H1 (cell line): ENCODE measurements at regions not wholly inside any gene's neighbourhood (a gene's known extent, or its start where the extent isn't known, plus 50 kb on each side); places are given as distances from the start of the nearest gene placed in this dataset.

ENCODE experiments used
- CTCF ChIA-PET: fragments of 300-600 bp; sonication (Branson Sonifier 250); formaldehyde crosslinking; loops from one replicate; lab custom pipeline; 2021; ENCODE audit not compliant: partially characterized antibody; lab: Charles Lee
- POLR2A ChIA-PET: fragments of 300-600 bp; sonication (Branson Sonifier 250); formaldehyde crosslinking; loops from one replicate; lab custom pipeline; 2021; ENCODE audit warnings: inconsistent platforms; ENCODE audit not compliant: partially characterized antibody; lab: Charles Lee
- DNase-seq, 2 experiments: peaks; one replicate each; pipeline versions ENCODE4 v3.0.0 to v3.0.0-alpha.2; 2010 to 2022; ENCODE audit warnings: low spot score in 2 of 2, low read depth in 1 of 2, mixed read lengths in 1 of 2
- FAIRE-seq: peaks from 2 replicates; lab custom pipeline; 2011; peaks lifted over from hg19 to GRCh38; lab: Jason Lieb, UNC
- H2AFZ ChIP-seq: 2 replicates; pipeline ENCODE4 v1.8.1; 2012; ENCODE audit warnings: low read length, inconsistent platforms
- H2AK5ac ChIP-seq: 2 replicates; pipeline ENCODE4 v1.6.1; 2013; ENCODE audit warnings: low read depth, low read length
- H2BK120ac ChIP-seq: replicated peaks from 2 replicates; pipeline ENCODE3; 2013; ENCODE audit warnings: low read depth, low read length, inconsistent platforms
- H2BK12ac ChIP-seq: 2 replicates; pipeline ENCODE4 v1.6.1; 2013; ENCODE audit warnings: low read depth, low read length
- H2BK15ac ChIP-seq: 2 replicates; pipeline ENCODE4 v1.6.1; 2013; ENCODE audit warnings: low read length
- H2BK20ac ChIP-seq: 2 replicates; pipeline ENCODE4 v1.6.1; 2013; ENCODE audit warnings: low read length
- H2BK5ac ChIP-seq: 2 replicates; pipeline ENCODE4 v1.6.1; 2013; ENCODE audit warnings: low read depth, low read length
- H3K14ac ChIP-seq: 2 replicates; pipeline ENCODE4 v1.6.1; 2013; ENCODE audit warnings: inconsistent platforms; ENCODE audit not compliant: insufficient read length
- H3K18ac ChIP-seq: 2 replicates; pipeline ENCODE4 v1.6.1; 2013; ENCODE audit warnings: low read length; ENCODE audit errors: extremely low read depth
- H3K23ac ChIP-seq: 2 replicates; pipeline ENCODE4 v1.6.1; 2013; ENCODE audit warnings: inconsistent platforms; ENCODE audit not compliant: insufficient read length
- H3K23me2 ChIP-seq: 2 replicates; pipeline ENCODE4 v1.6.1; 2013; ENCODE audit warnings: low read depth, low read length
- H3K27ac ChIP-seq: 2 replicates; pipeline ENCODE4 v1.6.1; 2011; ENCODE audit warnings: low read depth, low read length, inconsistent platforms
- H3K27me3 ChIP-seq, 4 experiments: replicated peaks in 1 of 4; 1 replicate in 1 of 4; 2 replicates in 3 of 4; pipeline versions ENCODE4 v1.6.1 to v1.8.1; 2011 to 2013; ENCODE audit warnings: low read length in 3 of 4, mild to moderate bottlenecking in 3 of 4, inconsistent platforms in 2 of 4, mixed read lengths in 2 of 4, moderate library complexity in 1 of 4; ENCODE audit not compliant: control insufficient read depth in 3 of 4, insufficient read depth in 3 of 4; ENCODE audit errors: extremely low read depth in 1 of 4
- H3K36me3 ChIP-seq, 4 experiments: 2 replicates each; pipeline versions ENCODE4 v1.6.1 to v1.8.1; 2011 to 2013; ENCODE audit warnings: mild to moderate bottlenecking in 4 of 4, low read length in 3 of 4, moderate library complexity in 2 of 4, control low read depth in 1 of 4, inconsistent platforms in 1 of 4; ENCODE audit not compliant: insufficient read depth in 4 of 4, control insufficient read depth in 2 of 4
- H3K4ac ChIP-seq: replicated peaks from 2 replicates; pipeline ENCODE3; 2013; ENCODE audit warnings: low read length, low read depth, mixed read lengths, inconsistent platforms; ENCODE audit not compliant: insufficient read length
- H3K4me1 ChIP-seq, 4 experiments: replicated peaks in 1 of 4; 1 replicate in 1 of 4; 2 replicates in 3 of 4; pipeline versions ENCODE4 v1.6.1 to v1.8.1; 2011 to 2013; ENCODE audit warnings: low read length in 3 of 4, inconsistent platforms in 2 of 4, mixed read lengths in 1 of 4; ENCODE audit not compliant: insufficient read depth in 4 of 4, control insufficient read depth in 3 of 4
- H3K4me2 ChIP-seq, 2 experiments: 2 replicates each; pipeline versions ENCODE4 v1.6.1 to v1.8.1; 2011 to 2013; ENCODE audit warnings: low read depth in 2 of 2, low read length in 2 of 2, control low read depth in 1 of 2, inconsistent platforms in 1 of 2, mild to moderate bottlenecking in 1 of 2; ENCODE audit not compliant: insufficient read depth in 1 of 2
- H3K4me3 ChIP-seq, 4 experiments: fragments of 200-600, 300-600 bp in 1 of 4; sonication (generic), shearing (Covaris generic), sonication (Bioruptor Twin) in 1 of 4; 2 replicates each; pipeline versions ENCODE4 v1.5.1 to v1.8.1; 2011 to 2016; ENCODE audit warnings: low read length in 4 of 4, low read depth in 3 of 4, control low read depth in 2 of 4, inconsistent platforms in 2 of 4, mild to moderate bottlenecking in 2 of 4, mixed read lengths in 1 of 4, moderate library complexity in 1 of 4; ENCODE audit not compliant: insufficient read depth in 2 of 4; ENCODE audit errors: extremely low read depth in 1 of 4
- H3K56ac ChIP-seq: replicated peaks from 2 replicates; pipeline ENCODE3; 2013; ENCODE audit warnings: low read depth, mild to moderate bottlenecking, mixed read lengths, low read length, inconsistent platforms; ENCODE audit not compliant: insufficient read length
- H3K79me1 ChIP-seq: 2 replicates; pipeline ENCODE4 v1.6.1; 2013; ENCODE audit warnings: low read depth, low read length, control low read depth
- H3K79me2 ChIP-seq, 2 experiments: 2 replicates each; pipeline versions ENCODE4 v1.6.1 to v1.8.1; 2012 to 2013; ENCODE audit warnings: low read length in 2 of 2, mild to moderate bottlenecking in 2 of 2, inconsistent platforms in 1 of 2; ENCODE audit not compliant: insufficient read depth in 2 of 2, control insufficient read depth in 1 of 2
- H3K9ac ChIP-seq, 4 experiments: replicated peaks in 1 of 4; 1 replicate in 1 of 4; 2 replicates in 3 of 4; pipeline versions ENCODE4 v1.6.1 to v1.8.1; 2011 to 2013; ENCODE audit warnings: low read depth in 3 of 4, low read length in 3 of 4, control low read depth in 2 of 4, mild to moderate bottlenecking in 2 of 4, moderate library complexity in 2 of 4, inconsistent platforms in 1 of 4; ENCODE audit errors: extremely low read depth in 1 of 4
- H3K9me3 ChIP-seq, 2 experiments: 2 replicates each; pipeline versions ENCODE4 v1.6.1 to v1.8.1; 2012 to 2013; ENCODE audit warnings: mild to moderate bottlenecking in 2 of 2, moderate library complexity in 2 of 2, control low read depth in 1 of 2, inconsistent platforms in 1 of 2, low read depth in 1 of 2, low read length in 1 of 2, mixed read lengths in 1 of 2; ENCODE audit not compliant: insufficient read depth in 2 of 2
- H4K20me1 ChIP-seq, 2 experiments: replicated peaks in 1 of 2; 2 replicates each; pipeline versions ENCODE3 to v1.8.1; 2011 to 2013; ENCODE audit warnings: inconsistent platforms in 2 of 2, low read length in 2 of 2, mild to moderate bottlenecking in 1 of 2; ENCODE audit not compliant: insufficient read depth in 2 of 2, control insufficient read depth in 1 of 2
- H4K5ac ChIP-seq: 2 replicates; pipeline ENCODE4 v1.6.1; 2013; ENCODE audit warnings: low read length, low read depth, mixed read lengths, inconsistent platforms; ENCODE audit not compliant: insufficient read length
- H4K8ac ChIP-seq: 2 replicates; pipeline ENCODE4 v1.8.0; 2013; ENCODE audit warnings: mild to moderate bottlenecking, moderate library complexity, low read length, inconsistent platforms; ENCODE audit not compliant: insufficient read depth; ENCODE audit errors: extremely low read depth
- H4K91ac ChIP-seq: replicated peaks from 2 replicates; pipeline ENCODE3; 2013; ENCODE audit warnings: low read length, mixed read lengths, inconsistent platforms; ENCODE audit not compliant: insufficient read length
- BRCA1 ChIP-seq: IDR thresholded peaks from 2 replicates; pipeline ENCODE4 v1.6.1; 2012; ENCODE audit warnings: low read depth, low read length, improper control_type of control experiment
- EGR1 ChIP-seq: IDR thresholded peaks from 2 replicates; pipeline ENCODE4 v1.6.1; 2011; ENCODE audit warnings: low read depth, low read length, borderline replicate concordance
- KDM5A ChIP-seq: fragments of 200-600 bp; IDR thresholded peaks from 2 replicates; pipeline ENCODE4 v1.7.1; 2012; ENCODE audit warnings: mild to moderate bottlenecking, low read length, inconsistent platforms, mixed read lengths
- NANOG ChIP-seq: IDR thresholded peaks from 2 replicates; pipeline ENCODE4 v1.6.1; 2011; ENCODE audit warnings: low read length, low read depth, mild to moderate bottlenecking, inconsistent platforms; ENCODE audit not compliant: insufficient read depth, poor library complexity, severe bottlenecking
- POLR2A ChIP-seq, 2 experiments: IDR thresholded peaks; 1 replicate in 1 of 2; 2 replicates in 1 of 2; pipeline ENCODE4 v1.6.1; 2011; ENCODE audit warnings: low read depth in 2 of 2, low read length in 2 of 2, mild to moderate bottlenecking in 2 of 2; ENCODE audit errors: control extremely low read depth in 1 of 2
- RXRA ChIP-seq: IDR thresholded peaks from 2 replicates; pipeline ENCODE4 v1.6.1; 2011; ENCODE audit warnings: low read depth, mild to moderate bottlenecking, low read length, moderate library complexity; ENCODE audit not compliant: insufficient read depth
- SIN3A ChIP-seq, 2 experiments: IDR thresholded peaks in 1 of 2; conservative IDR thresholded peaks in 1 of 2; 2 replicates each; pipeline ENCODE4 v1.6.1; 2011 to 2012; ENCODE audit warnings: low read length in 2 of 2, improper control_type of control experiment in 1 of 2, low read depth in 1 of 2, mild to moderate bottlenecking in 1 of 2
- SIX5 ChIP-seq: IDR thresholded peaks from 2 replicates; pipeline ENCODE4 v1.6.1; 2011; ENCODE audit warnings: mild to moderate bottlenecking, low read depth, low read length
- TAF1 ChIP-seq: IDR thresholded peaks from 2 replicates; pipeline ENCODE4 v1.6.1; 2011; ENCODE audit warnings: mild to moderate bottlenecking, low read depth, low read length
- whole genome bisulfite sequencing, 2 experiments: shearing (Covaris generic) in 1 of 2; methylation state at CpG; one replicate each; pipeline versions ENCODE4 v1.1.6 to v1.1.7; 2013 to 2015; ENCODE audit warnings: low lambda C conversion rate in 2 of 2, mixed read lengths in 2 of 2, inconsistent platforms in 1 of 2, low coverage in 1 of 2, missing lambda C conversion rate in 1 of 2; ENCODE audit not compliant: insufficient replicate concordance in 2 of 2, insufficient coverage in 1 of 2, insufficient read length in 1 of 2; ENCODE audit errors: extremely low coverage in 1 of 2, missing lambda C conversion rate in 1 of 2; 5-methylcytosine and 5-hydroxymethylcytosine counted together
- TF ChIP-seq, protein P1 (sequence below): IDR thresholded peaks from 2 replicates; pipeline ENCODE4 v1.6.1; 2012; ENCODE audit warnings: inconsistent platforms

DNA sequence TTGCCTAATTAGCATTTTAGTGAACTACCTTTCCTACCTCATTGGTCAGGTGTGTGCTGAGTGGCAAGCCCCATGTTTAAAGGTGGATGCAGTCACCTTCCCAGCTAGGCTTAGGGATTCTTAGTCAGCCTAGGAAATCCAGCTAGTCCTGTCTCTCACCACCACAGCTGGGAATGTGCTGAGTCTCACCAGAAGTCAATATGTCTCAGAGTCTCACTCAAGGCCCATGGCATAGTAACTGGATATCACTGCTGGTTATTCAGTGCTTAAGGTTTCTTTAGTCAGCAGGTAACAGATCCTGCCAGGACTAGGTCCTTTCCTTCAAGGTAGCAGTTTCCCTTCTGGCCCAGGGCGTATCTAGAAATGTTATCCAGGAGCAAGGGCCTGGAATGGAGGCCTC is 136.5 kb downstream of the COX18 start:
- H3K9ac ChIP-seq: no peak overlapping the region; a peak in 1 of 7 replicates
- H2BK15ac ChIP-seq: no peak overlapping the region
- H4K91ac ChIP-seq: no peak overlapping the region
- no peaks in the 10 kb centered on the region for H3K36me3 ChIP-seq
- H3K4ac ChIP-seq: no peak overlapping the region
- H3K4me3 ChIP-seq: no peak overlapping the region
- no peak overlapping the region for H2BK20ac ChIP-seq
- H3K27me3 ChIP-seq: no peaks in the 10 kb centered on the region
- FAIRE-seq (no peak), DNase-seq (no peak)
- H2BK12ac ChIP-seq: no peak overlapping the region
- no peak overlapping the region for H2BK5ac ChIP-seq
- ChIA-PET POLR2A (no interaction called here), CTCF (interaction anchor here (1.1 to 1.4 kb wide), 5 partner anchors 16 to 1150 kb away, joined by 3 to 5 read pairs (median 3); no protein-coding TSS in a partner anchor)
- no peak overlapping the region for H3K4me2 ChIP-seq
- H2BK120ac ChIP-seq: no peak overlapping the region
- H4K20me1 ChIP-seq: no peaks in the 10 kb centered on the region
- H2AFZ ChIP-seq: peak overlapping the region; percentile 88; the same call in 1 of the 2 replicates
- no peaks in the 10 kb centered on the region for H3K4me1 ChIP-seq
- H3K18ac ChIP-seq: no peak overlapping the region
- H3K14ac ChIP-seq: no peak overlapping the region
- H3K23me2 ChIP-seq: no peaks in the 10 kb centered on the region
- H3K9me3 ChIP-seq: no peaks in the 10 kb centered on the region
- no peak for TF ChIP-seq SIX5
- no peak for TF ChIP-seq RXRA
- no peak for TF ChIP-seq POLR2A (IDR thresholded peaks at IDR 0.05; ENCODE audit: control extremely low read depth in 1 of 2, low read depth in 2 of 2, low read length in 2 of 2)
- no peak for TF ChIP-seq BRCA1
- no peak for TF ChIP-seq SIN3A (conservative IDR thresholded peaks at IDR 0.05 in 1 of 2, IDR thresholded peaks at IDR 0.05 in 1 of 2; ENCODE audit: low read depth in 1 of 2, low read length in 2 of 2)
- no peak for TF ChIP-seq NANOG
- TF ChIP-seq TAF1: no peak
- TF ChIP-seq, protein P1, sequence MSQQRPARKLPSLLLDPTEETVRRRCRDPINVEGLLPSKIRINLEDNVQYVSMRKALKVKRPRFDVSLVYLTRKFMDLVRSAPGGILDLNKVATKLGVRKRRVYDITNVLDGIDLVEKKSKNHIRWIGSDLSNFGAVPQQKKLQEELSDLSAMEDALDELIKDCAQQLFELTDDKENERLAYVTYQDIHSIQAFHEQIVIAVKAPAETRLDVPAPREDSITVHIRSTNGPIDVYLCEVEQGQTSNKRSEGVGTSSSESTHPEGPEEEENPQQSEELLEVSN: no peak
- no peak for TF ChIP-seq EGR1
- TF ChIP-seq KDM5A: no peak
- no peak overlapping the region for H4K8ac ChIP-seq
- H3K79me2 ChIP-seq: no peaks in the 10 kb centered on the region
- H4K5ac ChIP-seq: no peak overlapping the region
- no peaks in the 10 kb centered on the region for H3K79me1 ChIP-seq
- no peak overlapping the region for H3K27ac ChIP-seq
- H2AK5ac ChIP-seq: no peak overlapping the region
- H3K56ac ChIP-seq: no peak overlapping the region
- 91% methylated on average over 1 of the region's 1 CpG; no CpG with 5 or more reads in 1 of the 2 experiments for WGBS, 2 experiments
- no peak overlapping the region for H3K23ac ChIP-seq
